SK-N-MC (cell line): ENCODE measurements at regions not wholly inside any gene's neighbourhood (a gene's known extent, or its start where the extent isn't known, plus 50 kb on each side); places are given as distances from the start of the nearest gene placed in this dataset.

Experiments
- EZH2 ChIP-seq: fragments of 200-600 bp; sonication (generic); IDR thresholded peaks from one replicate; pipeline ENCODE4 v1.6.1; 2017; ENCODE audit warnings: antibody characterized with exemption
- FOXP2 ChIP-seq: optimal IDR thresholded peaks from 2 replicates; pipeline ENCODE3; 2011; ENCODE audit warnings: mild to moderate bottlenecking, moderate library complexity; ENCODE audit not compliant: insufficient read depth; ENCODE audit errors: extremely low read length, control extremely low read depth
- POLR2AphosphoS5 ChIP-seq: IDR thresholded peaks from 2 replicates; pipeline ENCODE4 v1.6.1; 2012; ENCODE audit warnings: mild to moderate bottlenecking, low read depth, low read length, borderline replicate concordance

DNA sequence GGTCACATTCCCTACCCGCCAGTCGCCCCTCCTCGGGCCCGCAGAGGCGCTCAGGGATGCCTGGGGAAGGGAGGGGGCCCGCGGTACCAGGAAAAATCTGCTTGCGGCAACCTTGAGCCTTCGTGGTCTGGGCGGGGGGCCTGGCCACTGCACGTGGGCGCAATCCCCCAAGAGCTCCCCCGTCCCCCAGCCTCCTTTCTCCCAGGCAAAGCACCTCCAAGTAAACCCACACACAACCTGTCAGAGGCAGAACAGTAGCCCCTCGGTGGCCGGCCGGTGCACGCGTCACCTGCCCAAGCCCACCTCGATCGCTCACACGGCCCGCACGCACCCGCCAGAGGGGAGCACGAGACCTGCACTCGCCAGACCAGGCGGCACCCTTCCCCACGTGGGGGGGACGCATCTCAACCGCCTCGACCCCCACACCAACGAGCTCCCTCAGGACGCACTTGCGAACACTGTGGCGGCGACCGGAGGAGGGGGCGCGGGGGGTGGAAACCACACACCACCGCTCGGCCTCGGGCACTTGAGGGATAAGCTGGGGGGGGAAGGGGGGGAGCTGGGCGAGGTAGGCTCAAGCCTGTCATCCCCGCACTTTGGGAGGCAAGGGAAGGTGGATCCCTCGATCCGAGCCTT is 1955.7 kb upstream of the DEFB115 start:
- TF ChIP-seq EZH2 (no peak), POLR2AphosphoS5 (no peak), FOXP2 (no peak)
